ENCODE measurements at regions not wholly inside any gene's neighbourhood (a gene's known extent, or its start where the extent isn't known, plus 50 kb on each side); places are given as distances from the start of the nearest gene placed in this dataset.

DNA sequence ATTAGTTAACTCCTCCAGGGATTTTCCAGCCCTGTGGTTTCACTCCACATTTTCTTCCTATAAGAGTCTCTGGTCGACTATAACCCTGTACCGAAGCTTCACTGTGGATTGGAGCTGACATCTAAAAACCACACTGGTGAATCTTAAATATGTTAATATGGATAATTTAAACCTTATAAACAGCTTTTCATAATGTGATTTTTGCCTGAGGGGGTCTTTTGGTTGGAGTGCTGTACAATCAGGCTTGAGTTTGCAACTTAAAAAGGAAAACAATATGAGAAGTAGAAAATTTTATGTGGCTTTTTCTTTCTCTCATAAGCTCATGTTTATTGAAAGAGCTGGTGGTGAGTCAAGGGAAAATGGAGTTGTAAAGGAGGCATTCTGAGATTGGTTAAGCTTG is 313.7 kb downstream of the VPS13C start:
- no peak overlapping the region for H3K18ac ChIP-seq (ENCODE audit: low read length)
- H3K27ac ChIP-seq (ENCODE audit: low read depth, low read length), result no peak overlapping the region
- H3K36me3 ChIP-seq (ENCODE audit: control insufficient read depth in 1 of 2, insufficient read depth in 2 of 2, low read length in 2 of 2), result no peaks in the 10 kb centered on the region
- no peak overlapping the region for H2BK5ac ChIP-seq (ENCODE audit: low read depth, low read length, poor library complexity)
- no peak overlapping the region for H2BK12ac ChIP-seq (ENCODE audit: low read length)
- H2AFZ ChIP-seq (ENCODE audit: insufficient read depth, low read length, poor library complexity), result no peak overlapping the region
- no peak overlapping the region for H3K4ac ChIP-seq (ENCODE audit: low read depth, low read length)
- H3K14ac ChIP-seq (ENCODE audit: low read length), result no peak overlapping the region
- no peak overlapping the region for H4K12ac ChIP-seq (ENCODE audit: low read depth, low read length)
- H4K8ac ChIP-seq (ENCODE audit: low read depth, low read length), result no peak overlapping the region
- no peaks in the 10 kb centered on the region for H3K9me3 ChIP-seq (ENCODE audit: insufficient read depth, low read depth, low read length)
- no peaks in the 10 kb centered on the region for H3K79me1 ChIP-seq (ENCODE audit: low read length)
- H3K79me2 ChIP-seq (ENCODE audit: control insufficient read depth, insufficient read depth, low read length, poor library complexity), result no peaks in the 10 kb centered on the region
- H3K4me2 ChIP-seq (ENCODE audit: low read length), result no peak overlapping the region
- H2BK120ac ChIP-seq (ENCODE audit: insufficient read depth, low read length, poor library complexity), result no peak overlapping the region
- no peak overlapping the region for H3K4me3 ChIP-seq (ENCODE audit: low read depth, low read length)
- no peak overlapping the region for H2AK5ac ChIP-seq (ENCODE audit: low read length)
- no peak overlapping the region for H4K91ac ChIP-seq (ENCODE audit: low read depth, low read length)
- no peaks in the 10 kb centered on the region for H3K27me3 ChIP-seq (ENCODE audit: insufficient read depth, low read length)
- no peak overlapping the region for H3K9ac ChIP-seq (ENCODE audit: low read length)
- DNase-seq, result no peak
- no CpG with 5 or more reads among the region's 2 CpGs for WGBS (ENCODE audit: extremely low coverage, insufficient coverage, insufficient read length)
- H3K23ac ChIP-seq (ENCODE audit: low read length), result no peak overlapping the region
- H3K4me1 ChIP-seq (ENCODE audit: control insufficient read depth in 1 of 2, insufficient read depth in 2 of 2, low read length in 2 of 2), result no peaks in the 10 kb centered on the region

DNA sequence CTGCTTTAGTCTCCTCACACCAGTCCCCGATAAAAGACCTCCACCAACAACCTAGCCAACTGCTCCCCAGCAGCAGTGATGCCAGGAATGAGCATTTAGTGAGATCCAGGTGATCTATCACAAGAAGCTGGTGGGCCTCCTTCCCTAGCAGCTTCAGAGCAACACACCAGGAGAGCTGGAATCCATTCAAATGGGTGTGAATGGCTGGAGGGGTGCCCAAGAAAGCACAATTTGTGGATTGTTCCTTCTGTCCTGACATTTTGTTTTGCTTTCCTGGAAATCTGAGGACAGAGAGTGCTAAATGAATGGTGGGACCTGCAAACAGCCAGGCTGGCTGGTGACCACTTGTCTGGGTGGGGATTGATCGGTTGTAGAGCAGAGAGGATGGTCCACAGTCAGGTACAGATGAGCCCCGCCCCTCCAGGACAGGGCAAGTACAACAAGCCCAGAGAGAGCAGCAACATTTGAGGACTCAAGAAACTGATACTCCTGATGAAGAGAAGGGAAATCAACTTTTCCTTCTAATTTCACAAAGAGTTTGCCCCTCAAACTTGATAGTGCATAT is 316.8 kb downstream of the VPS13C start:
- H2AK5ac ChIP-seq (ENCODE audit: low read length), result no peak overlapping the region
- no peak overlapping the region for H2BK120ac ChIP-seq (ENCODE audit: insufficient read depth, low read length, poor library complexity)
- H3K4me1 ChIP-seq (ENCODE audit: control insufficient read depth in 1 of 2, insufficient read depth in 2 of 2, low read length in 2 of 2), result no peaks in the 10 kb centered on the region
- DNase-seq, result no peak
- H3K14ac ChIP-seq (ENCODE audit: low read length), result no peak overlapping the region
- H2BK12ac ChIP-seq (ENCODE audit: low read length), result no peak overlapping the region
- no peak overlapping the region for H2AFZ ChIP-seq (ENCODE audit: insufficient read depth, low read length, poor library complexity)
- H4K8ac ChIP-seq (ENCODE audit: low read depth, low read length), result no peak overlapping the region
- no peak overlapping the region for H3K4me3 ChIP-seq (ENCODE audit: low read depth, low read length)
- no peak overlapping the region for H3K9ac ChIP-seq (ENCODE audit: low read length)
- no peaks in the 10 kb centered on the region for H3K79me1 ChIP-seq (ENCODE audit: low read length)
- no peak overlapping the region for H3K27ac ChIP-seq (ENCODE audit: low read depth, low read length)
- no peak overlapping the region for H4K12ac ChIP-seq (ENCODE audit: low read depth, low read length)
- H2BK5ac ChIP-seq (ENCODE audit: low read depth, low read length, poor library complexity), result no peak overlapping the region
- H3K27me3 ChIP-seq (ENCODE audit: insufficient read depth, low read length), result no peaks in the 10 kb centered on the region
- H3K4me2 ChIP-seq (ENCODE audit: low read length), result no peak overlapping the region
- H3K36me3 ChIP-seq (ENCODE audit: control insufficient read depth in 1 of 2, insufficient read depth in 2 of 2, low read length in 2 of 2), result no peaks in the 10 kb centered on the region
- no peak overlapping the region for H4K91ac ChIP-seq (ENCODE audit: low read depth, low read length)
- H3K23ac ChIP-seq (ENCODE audit: low read length), result no peak overlapping the region
- H3K4ac ChIP-seq (ENCODE audit: low read depth, low read length), result no peak overlapping the region
- no peak overlapping the region for H3K18ac ChIP-seq (ENCODE audit: low read length)
- no CpG with 5 or more reads among the region's 3 CpGs for WGBS (ENCODE audit: extremely low coverage, insufficient coverage, insufficient read length)
- no peaks in the 10 kb centered on the region for H3K79me2 ChIP-seq (ENCODE audit: control insufficient read depth, insufficient read depth, low read length, poor library complexity)
- no peaks in the 10 kb centered on the region for H3K9me3 ChIP-seq (ENCODE audit: insufficient read depth, low read depth, low read length)

DNA sequence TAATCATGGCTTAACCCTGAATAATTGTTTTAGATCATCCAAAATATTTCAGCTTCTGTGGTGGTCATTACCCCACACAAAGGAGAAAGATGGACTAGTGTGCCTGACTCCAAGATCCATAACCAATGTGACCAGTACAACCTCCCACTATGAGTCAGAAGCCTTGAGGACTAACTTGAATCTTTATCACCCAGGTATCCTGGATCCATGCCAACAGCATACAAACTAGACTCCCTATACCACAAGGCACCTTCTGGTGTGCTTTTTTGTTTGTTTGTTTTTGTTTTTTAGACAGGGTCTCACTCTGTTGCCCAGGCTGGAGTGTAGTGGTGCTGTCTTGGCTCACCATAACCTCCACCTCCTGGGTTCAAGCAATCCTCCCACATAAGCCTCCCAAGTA is 317.7 kb downstream of the VPS13C start:
- H3K4ac ChIP-seq (ENCODE audit: low read depth, low read length), result no peak overlapping the region
- no peak overlapping the region for H3K4me3 ChIP-seq (ENCODE audit: low read depth, low read length)
- no peak overlapping the region for H3K27ac ChIP-seq (ENCODE audit: low read depth, low read length)
- H3K27me3 ChIP-seq (ENCODE audit: insufficient read depth, low read length), result no peaks in the 10 kb centered on the region
- no peak overlapping the region for H2BK12ac ChIP-seq (ENCODE audit: low read length)
- no peak for DNase-seq
- no peak overlapping the region for H3K9ac ChIP-seq (ENCODE audit: low read length)
- H3K9me3 ChIP-seq (ENCODE audit: insufficient read depth, low read depth, low read length), result no peaks in the 10 kb centered on the region
- H4K8ac ChIP-seq (ENCODE audit: low read depth, low read length), result no peak overlapping the region
- H4K12ac ChIP-seq (ENCODE audit: low read depth, low read length), result no peak overlapping the region
- H3K18ac ChIP-seq (ENCODE audit: low read length), result no peak overlapping the region
- H2AFZ ChIP-seq (ENCODE audit: insufficient read depth, low read length, poor library complexity), result no peak overlapping the region
- no peaks in the 10 kb centered on the region for H3K79me2 ChIP-seq (ENCODE audit: control insufficient read depth, insufficient read depth, low read length, poor library complexity)
- no peak overlapping the region for H3K14ac ChIP-seq (ENCODE audit: low read length)
- no peak overlapping the region for H3K4me2 ChIP-seq (ENCODE audit: low read length)
- H4K91ac ChIP-seq (ENCODE audit: low read depth, low read length), result no peak overlapping the region
- no peak overlapping the region for H2BK5ac ChIP-seq (ENCODE audit: low read depth, low read length, poor library complexity)
- H3K36me3 ChIP-seq (ENCODE audit: control insufficient read depth in 1 of 2, insufficient read depth in 2 of 2, low read length in 2 of 2), result no peaks in the 10 kb centered on the region
- H2AK5ac ChIP-seq (ENCODE audit: low read length), result no peak overlapping the region
- H2BK120ac ChIP-seq (ENCODE audit: insufficient read depth, low read length, poor library complexity), result no peak overlapping the region
- H3K23ac ChIP-seq (ENCODE audit: low read length), result no peak overlapping the region
- no peaks in the 10 kb centered on the region for H3K4me1 ChIP-seq (ENCODE audit: control insufficient read depth in 1 of 2, insufficient read depth in 2 of 2, low read length in 2 of 2)
- no peaks in the 10 kb centered on the region for H3K79me1 ChIP-seq (ENCODE audit: low read length)

DNA sequence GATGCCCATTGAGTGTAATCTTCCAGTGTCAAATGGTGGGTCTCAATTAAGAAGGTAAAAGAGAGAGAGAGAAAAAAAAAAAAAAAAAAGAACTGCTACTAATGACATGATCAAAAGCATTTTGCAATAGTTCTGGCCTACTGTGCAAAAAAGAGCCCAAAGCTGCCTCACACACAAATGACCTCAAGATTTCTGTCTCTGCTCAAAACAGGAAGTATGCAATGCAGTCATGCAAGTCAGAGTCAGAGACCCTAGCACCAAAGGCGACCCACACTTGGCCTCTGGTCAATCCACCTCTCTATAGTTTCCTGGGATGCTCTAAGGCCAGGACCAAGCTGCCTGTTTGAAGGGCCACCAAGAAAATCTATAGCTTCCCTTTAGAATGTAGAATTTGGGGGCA is 323.5 kb downstream of the VPS13C start:
- H4K12ac ChIP-seq (ENCODE audit: low read depth, low read length), result no peak overlapping the region
- no peak overlapping the region for H2BK12ac ChIP-seq (ENCODE audit: low read length)
- no peaks in the 10 kb centered on the region for H3K4me1 ChIP-seq (ENCODE audit: control insufficient read depth in 1 of 2, insufficient read depth in 2 of 2, low read length in 2 of 2)
- no peak overlapping the region for H3K27ac ChIP-seq (ENCODE audit: low read depth, low read length)
- H2BK5ac ChIP-seq (ENCODE audit: low read depth, low read length, poor library complexity), result no peak overlapping the region
- H2BK120ac ChIP-seq (ENCODE audit: insufficient read depth, low read length, poor library complexity), result no peak overlapping the region
- H3K4me3 ChIP-seq (ENCODE audit: low read depth, low read length), result no peak overlapping the region
- no peak overlapping the region for H3K9ac ChIP-seq (ENCODE audit: low read length)
- no peaks in the 10 kb centered on the region for H3K27me3 ChIP-seq (ENCODE audit: insufficient read depth, low read length)
- H3K4me2 ChIP-seq (ENCODE audit: low read length), result no peak overlapping the region
- H4K8ac ChIP-seq (ENCODE audit: low read depth, low read length), result no peak overlapping the region
- H3K79me1 ChIP-seq (ENCODE audit: low read length), result no peaks in the 10 kb centered on the region
- H3K18ac ChIP-seq (ENCODE audit: low read length), result no peak overlapping the region
- H3K79me2 ChIP-seq (ENCODE audit: control insufficient read depth, insufficient read depth, low read length, poor library complexity), result no peaks in the 10 kb centered on the region
- no peaks in the 10 kb centered on the region for H3K36me3 ChIP-seq (ENCODE audit: control insufficient read depth in 1 of 2, insufficient read depth in 2 of 2, low read length in 2 of 2)
- H3K4ac ChIP-seq (ENCODE audit: low read depth, low read length), result no peak overlapping the region
- H3K14ac ChIP-seq (ENCODE audit: low read length), result no peak overlapping the region
- no CpG with 5 or more reads among the region's 1 CpG for WGBS (ENCODE audit: extremely low coverage, insufficient coverage, insufficient read length)
- no peak overlapping the region for H3K23ac ChIP-seq (ENCODE audit: low read length)
- H2AFZ ChIP-seq (ENCODE audit: insufficient read depth, low read length, poor library complexity), result no peak overlapping the region
- H4K91ac ChIP-seq (ENCODE audit: low read depth, low read length), result no peak overlapping the region
- H2AK5ac ChIP-seq (ENCODE audit: low read length), result no peak overlapping the region
- no peak for DNase-seq
- no peaks in the 10 kb centered on the region for H3K9me3 ChIP-seq (ENCODE audit: insufficient read depth, low read depth, low read length)

Measured in trophoblast cell (in vitro differentiated cells and primary cell).